ENCODE measurements at regions not wholly inside any gene's neighbourhood (a gene's known extent, or its start where the extent isn't known, plus 50 kb on each side); places are given as distances from the start of the nearest gene placed in this dataset.
"Not testable (repeated sequence)": the region's sequence is repeated elsewhere in the genome, so short reads cannot be mapped to it uniquely, and the experiment has no call there.

DNA sequence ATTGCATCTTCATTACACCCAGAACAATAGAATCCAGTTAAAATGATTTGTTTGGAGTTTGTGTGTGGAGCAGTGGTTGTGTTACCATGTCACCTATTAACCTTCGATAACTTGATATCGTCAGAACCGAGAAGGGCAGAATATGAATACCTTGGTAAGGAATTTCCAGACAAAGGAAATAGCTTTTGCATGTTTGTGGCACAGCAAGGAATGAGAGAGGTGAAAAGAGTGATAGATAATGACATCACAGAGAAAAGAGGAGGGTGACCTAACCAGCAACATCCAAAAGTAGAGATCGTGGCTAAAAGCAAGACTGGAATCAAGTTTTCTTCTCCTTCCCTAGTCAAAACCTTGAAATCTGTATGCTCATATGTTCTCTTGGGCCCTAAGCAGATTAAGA is 244.6 kb upstream of the NEGR1 start:
- DNase-seq (ENCODE audit: low spot score) = no peak

- DNase-seq (ENCODE audit: low spot score) = no peak
Observed at GRCh38 chr1:72524021-72524420, 241.7 kb upstream of the NEGR1 start.

DNA sequence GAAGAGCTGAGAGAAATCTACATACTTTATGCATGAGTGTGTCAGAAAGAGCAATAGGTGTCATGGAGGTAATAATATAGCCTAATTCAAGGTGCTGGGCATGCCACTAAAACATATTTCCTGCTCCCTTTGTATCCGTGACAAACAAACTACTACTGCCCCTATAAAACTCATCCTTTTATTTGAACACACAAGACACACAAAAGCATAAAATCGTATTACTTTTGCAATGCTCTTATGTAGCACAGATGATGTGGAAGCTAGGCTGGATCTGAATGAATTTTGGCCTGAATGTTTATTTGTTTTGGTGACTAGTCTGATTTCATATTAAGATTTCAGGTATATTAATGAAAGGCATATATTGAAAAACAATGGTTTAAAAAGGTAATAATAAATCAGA is 239.3 kb upstream of the NEGR1 start:
- DNase-seq (ENCODE audit: low spot score) = no peak

GRCh38 chr1:72516826-72517225 is 234.5 kb upstream of the NEGR1 start:
- DNase-seq (ENCODE audit: low spot score) = no peak

- DNase-seq (ENCODE audit: low spot score) = no peak
Observed at GRCh38 chr1:72516264-72516663, 233.9 kb upstream of the NEGR1 start.

- DNase-seq (ENCODE audit: low spot score) = no peak
Observed at GRCh38 chr1:72498371-72498770, 216.0 kb upstream of the NEGR1 start.

- DNase-seq (ENCODE audit: low spot score) = no peak
Observed at GRCh38 chr1:72489801-72490200, 207.5 kb upstream of the NEGR1 start.

DNA sequence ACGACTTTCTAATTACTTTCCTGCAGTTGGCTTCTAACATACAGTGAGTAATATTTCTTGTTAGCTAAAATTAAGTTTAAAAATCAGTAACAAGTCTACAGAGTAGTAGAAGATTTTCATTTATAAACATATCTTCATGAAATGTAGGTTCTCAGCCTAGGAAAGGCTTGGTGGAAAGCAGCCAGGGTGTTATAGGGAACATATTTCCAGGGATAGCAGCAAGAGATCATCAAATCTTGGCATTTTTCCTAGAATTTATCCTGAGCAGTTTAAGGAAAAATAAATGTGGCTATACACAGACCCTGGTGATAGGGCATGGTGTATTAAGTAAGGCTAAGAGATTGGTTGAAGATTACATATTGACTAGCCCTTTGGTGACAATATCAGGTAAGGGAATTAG is 203.5 kb upstream of the NEGR1 start:
- DNase-seq (ENCODE audit: low spot score) = no peak

- no peak for DNase-seq (ENCODE audit: low spot score)
Observed at GRCh38 chr1:72483846-72484357, 201.6 kb upstream of the NEGR1 start.

DNA sequence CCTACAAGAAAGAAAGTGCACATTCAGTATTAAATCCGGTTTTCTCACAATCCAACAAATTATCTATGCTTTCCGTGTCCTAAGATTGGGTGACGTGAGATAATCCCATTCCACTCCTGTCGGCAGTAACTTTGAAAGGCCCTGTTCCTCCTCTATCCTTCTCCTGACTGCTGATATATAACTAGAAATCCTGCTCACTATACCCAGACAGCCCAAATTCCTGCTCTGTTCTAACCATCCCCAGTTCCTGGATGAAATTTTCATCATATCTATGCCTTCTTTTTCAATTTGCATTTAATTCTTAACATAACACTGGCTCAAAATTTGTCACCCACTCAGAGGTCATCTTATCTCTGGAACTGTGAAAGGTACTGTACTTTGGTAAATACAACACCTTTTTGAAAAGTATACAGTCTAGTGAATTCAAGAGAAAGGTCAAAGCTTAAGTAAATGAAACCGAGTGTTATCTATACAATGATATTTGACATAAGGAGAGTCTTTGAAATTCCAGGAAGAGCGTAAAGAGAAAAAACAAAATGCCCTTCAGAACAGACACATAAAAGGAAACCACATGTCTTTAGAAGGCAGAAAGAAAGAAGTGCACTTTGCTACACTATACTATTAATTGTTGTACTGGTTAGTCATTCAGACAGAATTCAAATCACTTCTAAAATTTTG is 200.5 kb upstream of the NEGR1 start:
- DNase-seq (ENCODE audit: low spot score) = no peak

DNA sequence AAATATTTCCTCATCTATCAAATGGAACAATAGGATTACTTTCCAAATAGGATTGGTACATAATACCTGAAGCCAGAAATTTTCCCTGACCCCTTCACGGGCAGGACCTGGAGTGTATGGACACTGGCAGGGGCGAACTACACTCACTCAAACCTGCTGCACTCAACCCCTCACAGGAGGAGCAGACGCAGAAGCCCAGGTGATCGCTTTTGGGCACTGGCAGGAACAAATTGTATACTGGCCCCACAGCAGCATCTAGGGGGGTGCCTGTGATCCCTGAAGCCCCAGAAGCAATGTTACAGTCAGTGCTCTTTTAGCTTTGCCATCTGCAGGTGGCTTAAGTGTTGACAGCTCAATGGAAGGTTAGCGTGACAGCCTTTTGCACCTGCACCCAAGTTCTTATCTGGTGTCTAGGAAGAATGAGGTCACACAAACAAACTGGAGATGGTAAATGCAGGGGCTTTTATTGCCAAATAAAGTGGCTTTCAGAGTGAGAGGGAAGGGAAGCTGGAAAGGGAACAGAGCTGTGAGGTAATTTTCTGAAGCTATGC is 199.2 kb upstream of the NEGR1 start:
- DNase-seq (ENCODE audit: low spot score) = no peak

DNA sequence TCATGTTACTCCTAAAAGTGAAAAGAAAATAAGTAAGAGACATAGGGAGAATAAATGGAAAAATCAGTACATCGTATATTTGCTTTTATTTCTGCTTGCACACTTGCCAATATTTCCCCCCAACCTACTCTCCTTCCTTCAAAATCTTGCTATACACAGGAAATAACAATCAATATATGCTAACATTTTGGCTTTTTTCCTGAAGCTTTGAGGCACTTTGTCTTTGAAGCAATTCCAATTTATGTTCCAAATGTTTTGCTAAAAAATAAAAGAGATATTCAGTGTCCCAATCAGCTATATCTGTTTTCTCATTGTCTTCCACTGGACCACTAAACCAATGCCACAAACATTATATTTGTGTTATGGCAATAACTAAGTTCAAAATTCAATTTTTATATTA is 184.0 kb upstream of the NEGR1 start:
- no peak for DNase-seq (ENCODE audit: low spot score)

DNA sequence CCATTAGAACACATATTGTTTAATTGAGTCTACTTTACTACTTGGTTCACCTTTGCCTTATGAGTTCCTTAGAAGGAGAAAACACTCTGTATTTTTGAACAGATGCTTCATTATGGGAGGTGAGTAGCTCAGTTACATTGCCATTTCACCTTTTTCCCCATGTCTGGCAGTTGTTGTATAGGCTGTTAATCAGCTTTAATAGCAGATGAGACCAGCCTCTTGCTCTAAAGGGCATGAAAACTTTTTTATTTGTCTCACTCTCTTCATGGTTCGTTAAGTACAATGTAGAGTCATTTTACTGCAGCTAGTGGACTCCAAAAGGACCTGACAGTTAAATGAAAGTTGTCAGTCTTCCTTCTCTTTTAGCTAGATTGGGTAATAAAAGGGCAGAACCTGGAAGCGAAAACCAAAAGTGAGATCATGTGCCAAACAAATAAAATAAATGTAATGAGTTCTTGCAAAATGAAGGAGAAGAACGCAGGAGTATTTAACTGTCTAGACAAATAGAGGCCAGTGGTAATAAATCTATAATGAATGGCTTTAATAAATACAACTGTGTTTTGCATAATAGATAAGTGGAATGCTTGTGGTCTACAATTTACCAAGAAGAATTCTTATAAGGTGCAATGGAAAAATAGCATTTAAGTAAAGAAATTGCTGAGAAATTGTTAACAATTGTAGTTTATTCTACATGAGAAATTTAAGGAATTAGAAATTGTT is 180.0 kb upstream of the NEGR1 start:
- no peak for DNase-seq (ENCODE audit: low spot score)

GRCh38 chr1:72442262-72442661 is 159.9 kb upstream of the NEGR1 start:
- DNase-seq (ENCODE audit: low spot score) = no peak

DNA sequence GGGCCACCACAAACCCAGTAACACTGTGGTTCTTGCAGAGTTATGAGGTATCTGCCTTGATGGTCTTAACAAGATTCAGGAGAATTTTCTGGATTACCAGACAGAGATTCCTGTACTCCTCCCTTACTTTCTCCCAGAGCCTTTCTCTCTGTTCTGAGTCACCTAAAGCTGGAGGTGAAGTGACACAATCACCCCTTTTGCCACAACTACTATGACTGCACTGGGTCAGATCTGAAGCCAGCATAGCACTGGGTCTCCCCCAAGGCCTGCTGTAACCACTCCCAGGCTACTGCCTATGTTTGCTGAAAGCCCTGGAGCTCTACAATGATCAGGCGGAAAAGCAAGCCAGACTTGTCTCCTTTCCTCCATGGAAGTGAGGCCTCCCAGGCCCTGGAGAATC is 156.7 kb upstream of the NEGR1 start:
- DNase-seq (ENCODE audit: low spot score) = no peak

DNA sequence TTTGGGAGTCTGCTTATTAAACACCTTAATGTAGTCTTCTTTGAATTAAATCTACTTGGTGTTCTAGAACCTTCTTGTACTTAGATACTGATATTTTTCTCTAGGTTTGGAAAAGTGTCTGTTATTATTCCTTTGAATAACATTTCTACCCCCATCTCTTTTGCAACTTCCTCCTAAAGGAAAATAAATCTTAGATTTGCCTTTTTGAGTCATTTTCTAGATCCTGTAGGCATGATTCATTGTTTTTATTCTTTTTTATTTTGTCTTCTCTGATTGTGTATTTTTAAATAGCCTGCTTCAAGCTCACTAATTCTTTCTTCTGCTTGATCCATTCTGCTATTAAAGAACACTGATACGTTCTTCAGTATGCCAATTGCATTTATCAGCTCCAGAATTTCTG is 155.9 kb upstream of the NEGR1 start:
- DNase-seq (ENCODE audit: low spot score) = no peak

DNA sequence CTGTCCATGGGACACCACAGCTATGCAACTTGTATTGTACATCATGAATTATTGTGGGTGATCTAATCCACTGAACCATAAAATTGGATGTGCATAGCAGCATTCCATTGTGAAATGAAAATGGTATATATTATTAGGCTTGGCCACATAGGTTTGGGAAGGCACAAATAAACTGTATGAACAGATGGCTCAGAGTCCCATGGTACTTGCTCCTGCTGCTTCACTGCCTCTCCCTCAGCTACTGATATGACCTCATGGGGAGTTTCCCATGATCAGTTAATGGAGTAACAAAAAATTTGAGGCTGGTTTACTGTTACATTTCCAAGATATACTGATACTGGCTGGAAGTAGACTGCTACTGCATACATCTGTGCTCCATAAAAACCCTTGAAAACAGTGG is 152.7 kb upstream of the NEGR1 start:
- no peak for DNase-seq (ENCODE audit: low spot score)

- DNase-seq (ENCODE audit: low spot score) = no peak
Observed at GRCh38 chr1:72434070-72434469, 151.7 kb upstream of the NEGR1 start.

GRCh38 chr1:72433591-72433990 is 151.3 kb upstream of the NEGR1 start:
- no peak for DNase-seq (ENCODE audit: low spot score)

DNA sequence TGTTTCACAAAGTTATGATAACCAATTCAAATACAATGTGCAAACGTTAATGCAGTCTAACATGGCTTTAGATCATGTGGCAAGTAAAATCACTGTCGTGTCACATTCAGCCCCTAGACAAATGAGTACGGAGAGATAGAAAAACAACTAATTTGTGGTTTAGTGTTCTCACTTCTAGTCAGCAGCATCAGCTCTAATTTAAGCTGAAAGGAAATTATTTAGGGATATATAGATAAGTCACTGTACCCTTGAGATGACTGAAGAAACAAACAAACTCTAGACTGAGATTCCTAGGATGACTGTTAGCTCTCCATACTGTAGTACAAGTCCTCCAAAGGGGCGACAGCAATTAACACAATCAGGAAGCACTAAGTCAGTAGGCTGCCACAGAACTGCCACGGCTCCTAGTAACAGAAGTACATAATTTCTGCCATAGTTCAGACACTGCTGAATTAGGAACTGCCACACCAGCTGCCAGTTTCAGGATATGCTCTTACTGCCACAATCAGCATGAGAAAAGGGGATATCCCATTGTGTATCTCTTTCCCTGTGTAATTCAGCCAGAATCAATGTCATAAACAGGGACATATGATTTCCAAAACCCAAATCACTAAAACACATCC is 150.4 kb upstream of the NEGR1 start:
- no peak for DNase-seq (ENCODE audit: low spot score)

DNA sequence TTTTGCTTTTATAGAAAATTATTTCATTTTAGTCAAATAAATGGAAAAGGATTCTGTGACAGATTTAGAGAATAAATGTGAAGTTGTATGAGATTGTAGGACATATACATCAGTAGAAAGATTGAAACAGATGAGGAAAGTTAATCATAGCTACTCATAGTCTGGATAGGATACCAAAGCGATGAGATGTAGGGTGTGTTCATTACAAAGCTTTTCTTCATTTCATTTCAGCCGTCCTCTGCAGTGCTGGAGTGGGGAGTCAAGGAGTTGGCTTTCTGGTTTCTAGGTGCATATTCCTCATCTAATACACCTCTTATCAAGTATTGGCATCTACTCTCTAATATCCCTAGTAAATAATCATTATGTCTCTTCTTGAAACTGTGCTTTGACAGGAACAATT is 149.5 kb upstream of the NEGR1 start:
- DNase-seq (ENCODE audit: low spot score) = no peak

DNA sequence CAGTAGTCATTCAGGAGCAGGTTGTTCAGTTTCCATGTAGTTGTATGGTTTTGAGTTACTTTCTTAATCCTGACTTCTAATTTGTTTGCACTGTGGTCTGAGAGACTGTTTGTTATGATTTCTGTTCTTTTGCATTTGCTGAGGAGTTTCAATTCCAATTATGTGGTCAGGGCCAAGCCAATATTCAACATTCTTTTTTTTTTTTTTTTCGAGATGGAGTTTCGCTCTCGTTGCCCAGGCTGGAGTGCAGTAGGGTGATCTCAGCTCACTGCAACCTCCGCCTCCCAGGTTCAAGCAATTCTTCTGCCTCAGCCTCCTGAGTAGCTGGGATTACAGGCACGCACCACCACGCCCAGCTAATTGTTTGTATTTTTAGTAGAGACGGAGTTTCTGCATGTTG is 145.9 kb upstream of the NEGR1 start:
- DNase-seq (ENCODE audit: low spot score) = not testable (repeated sequence)

- DNase-seq (ENCODE audit: low spot score) = no peak
Observed at GRCh38 chr1:72419229-72419628, 136.9 kb upstream of the NEGR1 start.

All from hematopoietic multipotent progenitor cell treated with erythropoietin and hydrocortisone succinate and interleukin-3 and kit ligand, for 15 days (in vitro differentiated cells).